Vagina (tissue), 2 donors: ENCODE measurements at regions not wholly inside any gene's neighbourhood (a gene's known extent, or its start where the extent isn't known, plus 50 kb on each side); places are given as distances from the start of the nearest gene placed in this dataset.

Experiments used
- CTCF ChIP-seq, 3 experiments: fragments of 450-650 bp in 2 of 3; fragments of 200-600 bp in 1 of 3; sonication (generic) in 1 of 3; IDR thresholded peaks; one replicate each; pipeline ENCODE4 v1.5.1; 2017 to 2019; ENCODE audit warnings: antibody characterized with exemption in 3 of 3, mild to moderate bottlenecking in 2 of 3, moderate library complexity in 2 of 3
- POLR2A ChIP-seq, 2 donors: fragments of 450-650 bp; IDR thresholded peaks; one replicate each; pipeline ENCODE4 v1.6.1; 2017; ENCODE audit warnings: antibody characterized with exemption in 2 of 2, mild to moderate bottlenecking in 2 of 2, moderate library complexity in 2 of 2
- POLR2AphosphoS5 ChIP-seq, 2 donors: sonication (generic); formaldehyde crosslinking; IDR thresholded peaks; one replicate each; pipeline ENCODE4 v1.9.0; 2017; ENCODE audit warnings: antibody characterized with exemption in 2 of 2, mild to moderate bottlenecking in 2 of 2, low read depth in 1 of 2; ENCODE audit not compliant: insufficient read depth in 1 of 2

GRCh38 chr20:46828471-46828870 is 66.2 kb upstream of the EYA2 start:
- TF ChIP-seq POLR2A (IDR thresholded peaks at IDR 0.05), result no peak
- no peak for TF ChIP-seq CTCF (IDR thresholded peaks at IDR 0.05)
- TF ChIP-seq POLR2AphosphoS5 (IDR thresholded peaks at IDR 0.05; ENCODE audit: insufficient read depth in 1 of 2, low read depth in 1 of 2), result no peak
